Activated CD8-positive, alpha-beta memory T cell treated with anti-CD3 and anti-CD28 coated beads, Interleukin-2, amount 10 ng/mL, durations not matched to agents 7 days and 5 days (primary cell): ENCODE measurements at regions not wholly inside any gene's neighbourhood (a gene's known extent, or its start where the extent isn't known, plus 50 kb on each side); places are given as distances from the start of the nearest gene placed in this dataset.

Source experiments
- ATAC-seq: fragments of 150-1000 bp; cut with Tn5 transposase; one replicate; pipeline ENCODE4 v1.10.0; 2021; ENCODE audit warnings: moderate library complexity
- CTCF ChIA-PET: fragments of 350-600 bp; sonication (Branson Sonifier 250); formaldehyde crosslinking; loops from one replicate; lab custom pipeline; 2021; ENCODE audit warnings: antibody characterized with exemption; lab: Charles Lee
- DNase-seq: peaks from one replicate; pipeline ENCODE4 v3.0.0-alpha.2; 2020
- H3K27ac Mint-ChIP-seq: one replicate; pipeline ENCODE4 v1.8.0; 2021; ENCODE audit warnings: mild to moderate bottlenecking, mixed read lengths
- H3K27me3 Mint-ChIP-seq: one replicate; pipeline ENCODE4 v1.8.0; 2021; ENCODE audit warnings: mixed read lengths
- H3K36me3 Mint-ChIP-seq: one replicate; pipeline ENCODE4 v1.8.0; 2021; ENCODE audit warnings: mild to moderate bottlenecking, mixed read lengths
- H3K4me1 Mint-ChIP-seq: one replicate; pipeline ENCODE4 v1.8.0; 2021; ENCODE audit warnings: mixed read lengths
- H3K4me3 Mint-ChIP-seq: one replicate; pipeline ENCODE4 v1.8.0; 2021; ENCODE audit warnings: mild to moderate bottlenecking, moderate library complexity, mixed read lengths
- H3K9me3 Mint-ChIP-seq: one replicate; pipeline ENCODE4 v1.8.0; 2022; ENCODE audit warnings: low read depth, mixed read lengths

DNA sequence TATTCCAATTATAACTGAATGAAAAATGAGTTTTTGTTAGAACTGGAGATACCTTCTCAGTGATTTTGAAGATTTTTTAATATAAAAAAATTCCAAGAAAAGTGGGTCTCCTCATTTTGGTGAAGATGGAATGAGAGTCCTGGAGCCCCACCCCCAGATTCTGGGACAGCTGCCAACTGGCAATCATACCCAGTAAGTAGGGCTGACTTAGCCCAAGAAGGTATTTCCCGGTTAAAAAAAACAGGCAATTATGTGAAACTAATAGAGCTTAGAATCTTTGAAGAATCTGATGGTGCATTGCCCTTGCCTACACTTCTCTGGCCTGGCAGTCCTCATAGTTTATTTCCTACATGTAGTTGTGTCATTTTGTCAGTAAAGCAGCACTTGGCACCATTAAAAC lies 52.8 kb upstream of the VWDE start:
- H3K9me3 Mint-ChIP-seq, result no peaks in the 10 kb centered on the region
- CTCF ChIA-PET, result no interaction called here
- ATAC-seq (no peak), DNase-seq (no peak)
- H3K27me3 Mint-ChIP-seq, result peaks cover 6% of the 10 kb centered on the region
- no peaks in the 10 kb centered on the region for H3K4me1 Mint-ChIP-seq
- H3K36me3 Mint-ChIP-seq, result no peaks in the 10 kb centered on the region
- no peak overlapping the region for H3K4me3 Mint-ChIP-seq
- H3K27ac Mint-ChIP-seq, result no peak overlapping the region

GRCh38 chr7:12458520-12459131 lies 55.0 kb upstream of the VWDE start:
- H3K4me3 Mint-ChIP-seq, result no peak overlapping the region

GRCh38 chr7:12467837-12468236 lies 64.2 kb upstream of the VWDE start:
- Mint-ChIP-seq H3K27me3 (peaks cover 11% of the 10 kb centered on the region), H3K4me3 (no peak overlapping the region), H3K36me3 (no peaks in the 10 kb centered on the region), H3K27ac (no peak overlapping the region), H3K9me3 (no peaks in the 10 kb centered on the region), H3K4me1 (no peaks in the 10 kb centered on the region)
- CTCF ChIA-PET, result interaction anchor here (0.7 kb wide), 1 partner anchor 293 kb away, joined by 3 read pairs; no protein-coding TSS in a partner anchor
- DNase-seq, result no peak
- ATAC-seq, result no peak

More at GRCh38 chr7:12458520-12459131, 55.0 kb upstream of the VWDE start:
- Mint-ChIP-seq H3K27me3 (peaks cover 9% of the 10 kb centered on the region), H3K4me1 (no peaks in the 10 kb centered on the region), H3K27ac (no peak overlapping the region), H3K36me3 (no peaks in the 10 kb centered on the region), H3K9me3 (no peaks in the 10 kb centered on the region)
- CTCF ChIA-PET, result interaction anchor here (0.6 to 2.3 kb wide), 13 partner anchors 10 to 164 kb away, joined by 3 to 34 read pairs (median 4); no protein-coding TSS in a partner anchor
- ATAC-seq (peak; percentile 71), DNase-seq (no peak)

DNA sequence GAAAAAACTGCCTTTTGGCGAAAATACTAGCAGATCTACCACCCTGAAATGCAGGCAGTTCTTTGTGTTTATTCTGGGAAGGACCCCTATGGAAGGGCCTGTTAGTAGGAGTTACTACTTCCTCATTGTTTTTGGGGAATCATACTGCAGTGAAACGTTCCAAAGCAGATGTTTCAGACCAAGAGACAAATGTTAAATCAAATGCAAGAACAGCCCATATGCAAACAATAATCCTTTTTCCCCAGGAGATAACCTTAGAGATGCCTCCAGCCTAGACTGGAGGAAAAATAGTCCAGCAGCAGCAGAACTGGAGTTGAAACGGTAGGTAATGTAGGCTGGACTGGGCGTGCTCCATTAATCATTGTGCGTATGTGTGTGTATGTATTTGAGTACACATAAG lies 65.9 kb upstream of the VWDE start:
- CTCF ChIA-PET, result interaction anchor here (1.3 kb wide), 1 partner anchor 11 kb away, joined by 4 read pairs; no protein-coding TSS in a partner anchor
- ATAC-seq, result no peak

DNA sequence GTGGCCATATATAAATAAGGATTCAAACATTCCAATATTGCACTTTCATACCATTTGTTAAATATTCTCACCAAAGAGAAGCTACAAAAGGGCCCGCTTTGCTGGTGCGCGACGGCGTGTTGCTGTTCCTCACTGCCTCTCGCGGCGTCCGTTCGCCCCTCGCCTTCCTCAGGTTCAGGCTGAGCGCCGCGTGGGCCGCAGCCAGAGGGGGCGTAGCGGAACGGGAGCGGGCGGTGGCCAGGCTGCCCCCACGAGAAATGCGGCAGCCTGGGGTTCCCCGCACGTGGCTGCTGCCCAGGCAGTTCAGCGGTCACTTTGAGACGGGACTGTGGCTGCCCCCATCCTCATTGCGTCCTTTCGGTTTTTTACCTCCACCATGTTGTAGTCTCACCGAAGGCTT lies 67.3 kb upstream of the VWDE start:
- Mint-ChIP-seq H3K27ac (no peak overlapping the region), H3K27me3 (peaks cover 5% of the 10 kb centered on the region), H3K36me3 (no peaks in the 10 kb centered on the region), H3K9me3 (no peaks in the 10 kb centered on the region), H3K4me3 (no peak overlapping the region), H3K4me1 (no peaks in the 10 kb centered on the region)
- ATAC-seq (no peak), DNase-seq (no peak)
- CTCF ChIA-PET, result no interaction called here

More for the DNA sequence above, 65.9 kb upstream of the VWDE start:
- Mint-ChIP-seq H3K27me3 (peaks cover 10% of the 10 kb centered on the region), H3K36me3 (no peaks in the 10 kb centered on the region), H3K27ac (no peak overlapping the region), H3K4me1 (no peaks in the 10 kb centered on the region), H3K9me3 (no peaks in the 10 kb centered on the region), H3K4me3 (no peak overlapping the region)
- DNase-seq, result no peak

GRCh38 chr7:12474035-12474434 lies 70.4 kb upstream of the VWDE start:
- CTCF ChIA-PET, result interaction anchor here (1.4 to 1.8 kb wide), 2 partner anchors 16 to 53 kb away, joined by 3 to 7 read pairs; no protein-coding TSS in a partner anchor
- no peak for ATAC-seq
- peaks cover 5% of the 10 kb centered on the region for H3K27me3 Mint-ChIP-seq
- no peaks in the 10 kb centered on the region for H3K36me3 Mint-ChIP-seq
- no peak overlapping the region for H3K27ac Mint-ChIP-seq
- DNase-seq, result no peak
- H3K4me3 Mint-ChIP-seq, result no peak overlapping the region
- no peaks in the 10 kb centered on the region for H3K4me1 Mint-ChIP-seq
- no peaks in the 10 kb centered on the region for H3K9me3 Mint-ChIP-seq

- Mint-ChIP-seq H3K4me1 (no peaks in the 10 kb centered on the region), H3K9me3 (no peaks in the 10 kb centered on the region), H3K27me3 (peaks cover 5% of the 10 kb centered on the region), H3K36me3 (no peaks in the 10 kb centered on the region), H3K27ac (no peak overlapping the region), H3K4me3 (no peak overlapping the region)
- CTCF ChIA-PET, result interaction anchor here (0.7 to 1.8 kb wide), 2 partner anchors 15 to 17 kb away, joined by 3 to 7 read pairs; no protein-coding TSS in a partner anchor
- DNase-seq (no peak), ATAC-seq (no peak)
Observed at GRCh38 chr7:12475362-12476063, 71.8 kb upstream of the VWDE start.

DNA sequence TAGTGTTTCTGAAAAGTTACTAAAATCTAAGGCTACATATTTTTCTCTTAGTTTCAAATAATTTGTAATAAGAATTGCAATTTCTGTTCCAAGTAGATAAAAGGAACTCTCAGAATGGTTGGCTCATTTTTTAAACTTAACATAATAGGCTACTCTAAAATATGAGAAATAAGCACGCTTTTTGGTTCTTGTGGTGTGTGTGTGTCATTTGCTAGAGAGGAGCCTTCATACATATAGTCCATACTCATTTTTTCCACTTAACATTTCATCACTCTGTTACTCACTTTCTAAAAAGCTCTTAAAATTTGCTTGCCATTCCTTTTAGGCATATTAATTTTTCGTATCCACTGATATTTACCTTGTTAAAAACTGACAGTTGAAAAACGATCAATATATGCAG lies 74.0 kb upstream of the VWDE start:
- Mint-ChIP-seq H3K36me3 (no peaks in the 10 kb centered on the region), H3K4me1 (peaks cover 8% of the 10 kb centered on the region), H3K9me3 (no peaks in the 10 kb centered on the region), H3K27ac (no peak overlapping the region), H3K27me3 (no peaks in the 10 kb centered on the region), H3K4me3 (no peak overlapping the region)
- no peak for ATAC-seq
- no peak for DNase-seq
- CTCF ChIA-PET, result no interaction called here

GRCh38 chr7:12481722-12482121 lies 78.1 kb upstream of the VWDE start:
- Mint-ChIP-seq H3K9me3 (no peaks in the 10 kb centered on the region), H3K4me1 (peaks cover 10% of the 10 kb centered on the region), H3K36me3 (no peaks in the 10 kb centered on the region), H3K27me3 (peaks cover 3% of the 10 kb centered on the region), H3K4me3 (no peak overlapping the region), H3K27ac (peak overlapping the region; percentile 18)
- DNase-seq, result no peak
- CTCF ChIA-PET, result interaction anchor here (1.2 to 1.7 kb wide), 2 partner anchors 8 to 22 kb away, joined by 4 to 6 read pairs; no protein-coding TSS in a partner anchor
- no peak for ATAC-seq

DNA sequence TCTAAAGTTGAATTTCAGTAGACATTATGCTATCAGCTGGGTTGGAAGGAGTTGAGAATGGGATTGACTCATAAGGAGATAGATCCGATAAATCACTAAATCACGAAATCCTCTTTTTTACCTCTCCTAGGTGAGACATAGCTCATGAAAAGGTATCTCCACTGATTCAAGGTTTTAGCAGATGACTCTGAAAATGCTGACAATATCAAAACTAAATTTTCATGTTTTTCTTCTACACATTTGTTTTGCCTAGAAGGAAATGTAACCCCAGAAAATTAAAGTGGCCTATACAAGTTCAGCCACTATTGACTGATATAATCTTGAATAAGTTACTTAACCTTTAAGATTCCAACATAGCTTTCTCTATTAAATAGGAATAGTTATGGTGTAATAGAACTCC lies 82.2 kb upstream of the VWDE start:
- Mint-ChIP-seq H3K9me3 (no peaks in the 10 kb centered on the region), H3K27ac (no peak overlapping the region), H3K4me3 (no peak overlapping the region), H3K4me1 (peaks cover 10% of the 10 kb centered on the region), H3K27me3 (peaks cover 12% of the 10 kb centered on the region), H3K36me3 (no peaks in the 10 kb centered on the region)
- CTCF ChIA-PET, result no interaction called here
- DNase-seq (no peak), ATAC-seq (no peak)

- H3K27ac Mint-ChIP-seq, result no peak overlapping the region
- CTCF ChIA-PET, result interaction anchor here (0.7 to 1.5 kb wide), 6 partner anchors 15 to 84 kb away, joined by 3 to 11 read pairs (median 3); partner anchors contain the start of gene VWDE
- ATAC-seq (no peak), DNase-seq (no peak)
- no peak overlapping the region for H3K4me3 Mint-ChIP-seq
- no peaks in the 10 kb centered on the region for H3K4me1 Mint-ChIP-seq
- peaks cover 12% of the 10 kb centered on the region for H3K27me3 Mint-ChIP-seq
- no peaks in the 10 kb centered on the region for H3K9me3 Mint-ChIP-seq
- no peaks in the 10 kb centered on the region for H3K36me3 Mint-ChIP-seq
Observed at GRCh38 chr7:12488341-12488740, 82.2 kb upstream of the SCIN start.

DNA sequence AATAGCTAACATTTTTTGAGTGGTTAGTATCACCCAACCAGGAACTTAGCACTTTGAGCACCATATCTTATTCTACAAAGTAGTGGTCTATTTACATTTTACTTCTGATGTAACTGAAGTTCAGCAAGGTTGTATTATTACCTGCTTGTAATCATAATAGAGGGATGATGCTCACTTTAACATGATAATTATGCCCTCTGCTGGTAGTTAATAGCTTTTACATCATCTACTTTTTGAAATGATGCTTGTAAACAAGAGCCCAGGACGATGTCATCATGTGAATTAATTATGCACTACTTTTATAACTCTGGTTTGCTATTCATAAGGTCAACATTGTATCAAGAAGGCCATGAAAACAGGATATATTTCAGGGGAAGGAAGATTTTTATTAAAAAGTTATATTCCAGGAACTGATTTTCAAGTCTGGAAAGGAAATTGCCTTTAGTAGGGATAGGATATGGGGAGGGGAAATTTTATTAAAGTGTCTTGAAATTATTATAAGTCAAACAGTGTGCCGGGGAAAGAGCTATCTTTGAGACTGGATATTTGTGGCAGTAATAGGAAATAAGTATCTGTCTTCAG lies 80.3 kb upstream of the SCIN start:
- no peak for ATAC-seq

DNA sequence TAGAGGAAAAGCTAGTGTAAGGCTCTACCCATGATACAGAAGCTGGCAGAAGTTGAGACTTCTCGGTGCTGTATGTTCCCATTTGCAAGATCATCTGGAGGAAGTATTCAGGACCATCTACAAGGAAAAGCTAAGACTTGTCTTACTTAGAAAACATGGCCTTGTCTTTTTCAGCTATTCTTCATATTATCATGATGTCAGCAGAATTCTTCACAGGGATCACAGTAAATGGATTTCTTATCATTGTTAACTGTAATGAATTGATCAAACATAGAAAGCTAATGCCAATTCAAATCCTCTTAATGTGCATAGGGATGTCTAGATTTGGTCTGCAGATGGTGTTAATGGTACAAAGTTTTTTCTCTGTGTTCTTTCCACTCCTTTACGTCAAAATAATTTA lies 79.6 kb upstream of the SCIN start:
- DNase-seq, result no peak
- Mint-ChIP-seq H3K27me3 (peaks cover 12% of the 10 kb centered on the region), H3K4me1 (no peaks in the 10 kb centered on the region), H3K27ac (no peak overlapping the region), H3K9me3 (no peaks in the 10 kb centered on the region), H3K4me3 (no peak overlapping the region), H3K36me3 (no peaks in the 10 kb centered on the region)
- CTCF ChIA-PET, result interaction anchor here (1.0 to 2.3 kb wide), 6 partner anchors 12 to 102 kb away, joined by 3 to 34 read pairs (median 4); no protein-coding TSS in a partner anchor
- no peak for ATAC-seq

More for the DNA sequence above, 80.3 kb upstream of the SCIN start:
- H3K4me3 Mint-ChIP-seq, result no peak overlapping the region
- peaks cover 12% of the 10 kb centered on the region for H3K27me3 Mint-ChIP-seq
- H3K36me3 Mint-ChIP-seq, result no peaks in the 10 kb centered on the region
- DNase-seq, result no peak
- no peaks in the 10 kb centered on the region for H3K4me1 Mint-ChIP-seq
- CTCF ChIA-PET, result interaction anchor here (1.0 to 2.3 kb wide), 8 partner anchors 9 to 101 kb away, joined by 3 to 34 read pairs (median 4); partner anchors contain the start of gene VWDE
- no peak overlapping the region for H3K27ac Mint-ChIP-seq
- H3K9me3 Mint-ChIP-seq, result no peaks in the 10 kb centered on the region
